ENCODE measurements at regions not wholly inside any gene's neighbourhood (a gene's known extent, or its start where the extent isn't known, plus 50 kb on each side); places are given as distances from the start of the nearest gene placed in this dataset.

DNA sequence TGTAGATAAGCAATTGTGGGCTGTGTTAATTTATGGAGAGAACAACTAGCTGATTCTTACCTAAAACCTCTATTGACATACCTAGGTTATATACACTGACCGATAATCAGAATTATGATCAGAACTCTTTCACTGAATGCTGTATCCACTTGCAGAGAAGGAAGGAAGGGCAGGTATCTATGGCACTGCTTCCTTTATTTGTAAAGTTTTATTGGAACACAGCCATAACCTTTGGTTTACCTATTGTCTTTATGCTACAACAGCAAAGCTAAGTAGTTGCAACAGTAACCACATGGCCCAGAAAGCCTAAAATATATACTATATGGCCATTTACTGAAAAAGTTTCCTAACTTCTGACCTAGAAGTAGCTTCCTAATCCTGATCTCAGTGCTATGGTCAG, 358.9 kb upstream of the ARID1B start:
- Histone ChIP-seq H3K4me3 (ENCODE audit: low read depth, low read length) (no peak overlapping the region), H3K4me1 (peaks cover 6% of the 10 kb centered on the region), H3K9me3 (peaks cover 3% of the 10 kb centered on the region; the same call in 1 of the 2 replicates), H3K36me3 (no peaks in the 10 kb centered on the region; the same call in 1 of the 2 replicates), H3K27me3 (no peaks in the 10 kb centered on the region)
- TF ChIP-seq, protein P1, sequence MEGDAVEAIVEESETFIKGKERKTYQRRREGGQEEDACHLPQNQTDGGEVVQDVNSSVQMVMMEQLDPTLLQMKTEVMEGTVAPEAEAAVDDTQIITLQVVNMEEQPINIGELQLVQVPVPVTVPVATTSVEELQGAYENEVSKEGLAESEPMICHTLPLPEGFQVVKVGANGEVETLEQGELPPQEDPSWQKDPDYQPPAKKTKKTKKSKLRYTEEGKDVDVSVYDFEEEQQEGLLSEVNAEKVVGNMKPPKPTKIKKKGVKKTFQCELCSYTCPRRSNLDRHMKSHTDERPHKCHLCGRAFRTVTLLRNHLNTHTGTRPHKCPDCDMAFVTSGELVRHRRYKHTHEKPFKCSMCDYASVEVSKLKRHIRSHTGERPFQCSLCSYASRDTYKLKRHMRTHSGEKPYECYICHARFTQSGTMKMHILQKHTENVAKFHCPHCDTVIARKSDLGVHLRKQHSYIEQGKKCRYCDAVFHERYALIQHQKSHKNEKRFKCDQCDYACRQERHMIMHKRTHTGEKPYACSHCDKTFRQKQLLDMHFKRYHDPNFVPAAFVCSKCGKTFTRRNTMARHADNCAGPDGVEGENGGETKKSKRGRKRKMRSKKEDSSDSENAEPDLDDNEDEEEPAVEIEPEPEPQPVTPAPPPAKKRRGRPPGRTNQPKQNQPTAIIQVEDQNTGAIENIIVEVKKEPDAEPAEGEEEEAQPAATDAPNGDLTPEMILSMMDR (IDR thresholded peaks at IDR 0.05; ENCODE audit: low read depth, low read length): no peak
- no peak for DNase-seq

DNA sequence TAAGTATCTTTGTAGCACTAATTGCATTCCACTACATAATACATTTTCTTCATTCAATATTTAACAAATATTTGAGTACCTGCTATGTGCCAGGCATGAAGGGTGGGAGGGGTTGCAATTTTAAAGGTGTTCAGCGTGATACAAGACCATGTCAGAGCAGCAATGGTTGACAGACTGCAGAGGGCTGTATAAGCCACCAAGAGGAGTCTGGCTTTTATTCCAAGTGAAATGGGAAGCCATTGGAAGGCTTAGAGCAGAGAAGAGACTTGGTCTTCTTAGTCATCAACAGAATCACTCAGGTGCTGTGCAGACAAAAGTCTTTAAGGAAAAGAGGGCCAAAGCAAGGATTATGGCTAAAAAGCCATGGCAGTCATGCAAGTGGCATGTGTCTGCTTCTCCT, 360.8 kb upstream of the ARID1B start:
- Histone ChIP-seq H3K27me3 (no peaks in the 10 kb centered on the region), H3K36me3 (no peaks in the 10 kb centered on the region; the same call in 1 of the 2 replicates)

DNA sequence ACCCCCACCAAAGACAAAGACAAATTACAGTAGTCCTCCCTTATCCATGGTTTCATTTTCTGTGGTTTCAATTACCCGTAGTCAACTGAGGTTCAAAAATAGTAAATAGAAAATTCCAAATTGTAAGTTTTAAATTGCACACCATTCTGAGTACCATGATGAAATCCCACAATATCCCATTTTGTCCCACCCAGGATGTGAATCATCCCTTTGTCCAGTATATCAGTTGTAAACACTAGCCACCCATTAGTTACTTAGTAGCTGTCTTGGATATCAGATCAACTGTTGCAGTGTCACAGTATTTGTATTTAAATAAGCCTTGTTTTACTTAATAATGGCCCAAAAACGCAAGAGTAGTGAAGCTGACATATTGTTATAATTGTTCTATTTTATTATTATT, 364.0 kb upstream of the ARID1B start:
- TF ChIP-seq, protein P1 (IDR thresholded peaks at IDR 0.05; ENCODE audit: low read depth, low read length): no peak
- 0 out of 2 replicates have a peak, but pooled peaks cover 4% of the 10 kb centered on the region for H3K4me1 ChIP-seq
- no peaks in the 10 kb centered on the region for H3K27me3 ChIP-seq
- no peak for DNase-seq
- no peaks in the 10 kb centered on the region for H3K9me3 ChIP-seq
- H3K4me3 ChIP-seq (ENCODE audit: low read depth, low read length): no peak overlapping the region
- H3K36me3 ChIP-seq: no peaks in the 10 kb centered on the region; the same call in 1 of the 2 replicates

More for the DNA sequence above, 360.8 kb upstream of the ARID1B start:
- Histone ChIP-seq H3K4me3 (ENCODE audit: low read depth, low read length) (no peak overlapping the region), H3K4me1 (peaks cover 3% of the 10 kb centered on the region; the same call in 1 of the 2 replicates), H3K9me3 (no peaks in the 10 kb centered on the region)
- TF ChIP-seq, protein P1 (IDR thresholded peaks at IDR 0.05; ENCODE audit: low read depth, low read length): no peak
- no peak for DNase-seq

DNA sequence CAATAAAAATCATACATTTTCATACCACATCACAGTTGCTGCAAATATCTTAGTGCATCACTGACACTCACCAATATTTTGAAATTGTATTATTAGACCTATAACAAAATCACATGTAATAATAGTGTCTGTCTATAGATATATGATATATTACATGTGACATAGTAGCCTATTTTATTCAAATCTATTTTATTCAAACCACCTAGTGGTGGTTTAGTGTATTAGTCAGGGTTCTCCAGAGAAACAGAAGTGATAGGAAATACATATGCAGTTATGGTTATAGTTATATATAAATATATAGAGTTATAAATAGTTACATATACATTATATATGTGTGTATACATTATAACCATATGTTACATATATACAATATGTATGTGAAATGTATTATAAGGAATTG, 366.5 kb upstream of the ARID1B start:
- no peak for DNase-seq
- H3K27me3 ChIP-seq: no peaks in the 10 kb centered on the region
- no peak overlapping the region for H3K4me3 ChIP-seq (ENCODE audit: low read depth, low read length)
- no peaks in the 10 kb centered on the region for H3K36me3 ChIP-seq
- H3K9me3 ChIP-seq: no peaks in the 10 kb centered on the region
- H3K4me1 ChIP-seq: 0 out of 2 replicates have a peak, but pooled peaks cover 4% of the 10 kb centered on the region
- TF ChIP-seq, protein P1 (IDR thresholded peaks at IDR 0.05; ENCODE audit: low read depth, low read length): peak; percentile 10; the same call in 1 of the 2 replicates

DNA sequence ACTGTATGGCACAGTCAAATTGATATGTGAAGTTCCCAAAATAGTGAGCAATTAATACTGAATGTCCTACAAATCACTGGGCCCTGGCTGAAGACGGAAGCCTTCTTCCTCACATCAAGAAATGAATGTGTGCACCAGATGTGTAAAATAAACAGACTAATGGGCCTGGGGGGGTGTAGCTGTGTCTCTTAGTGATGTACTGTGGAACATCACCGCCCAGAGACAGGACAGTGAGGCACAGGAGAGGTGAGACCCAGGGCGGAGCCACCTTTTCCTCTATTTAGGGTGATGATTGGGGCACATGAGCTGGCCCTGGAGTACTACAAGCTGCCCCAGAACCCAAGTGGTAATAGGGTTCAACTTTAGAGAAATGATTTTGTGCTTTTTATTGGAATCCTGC, 368.5 kb upstream of the ARID1B start:
- DNase-seq: no peak
- no peaks in the 10 kb centered on the region for H3K27me3 ChIP-seq
- H3K9me3 ChIP-seq: no peaks in the 10 kb centered on the region
- no peak overlapping the region for H3K4me3 ChIP-seq (ENCODE audit: low read depth, low read length)
- TF ChIP-seq, protein P1 (IDR thresholded peaks at IDR 0.05; ENCODE audit: low read depth, low read length): no peak
- no peaks in the 10 kb centered on the region for H3K36me3 ChIP-seq
- H3K4me1 ChIP-seq: 0 out of 2 replicates have a peak, but pooled peaks cover 4% of the 10 kb centered on the region

DNA sequence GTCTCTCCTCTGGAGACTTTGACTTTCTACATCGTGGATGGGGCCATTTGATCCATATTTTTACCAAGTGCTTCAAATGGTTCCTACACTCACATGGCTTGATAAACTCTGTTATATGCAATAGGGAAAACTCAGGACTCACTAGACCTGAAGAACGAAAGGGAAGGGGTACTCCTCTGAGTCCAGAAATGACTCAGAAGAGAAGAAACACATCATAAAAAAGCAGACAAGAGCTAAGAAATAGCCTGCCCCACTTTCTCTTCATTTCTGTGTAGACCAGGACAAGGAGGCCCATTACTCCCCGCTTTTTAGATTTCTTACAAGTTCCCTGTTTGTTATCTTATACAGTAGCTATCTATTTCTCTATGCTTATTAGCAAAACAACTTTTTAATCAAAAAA, 369.8 kb upstream of the ARID1B start:
- TF ChIP-seq, protein P1 (IDR thresholded peaks at IDR 0.05; ENCODE audit: low read depth, low read length): no peak
- DNase-seq: no peak

More for the DNA sequence above, 369.8 kb upstream of the ARID1B start:
- Histone ChIP-seq H3K27me3 (no peaks in the 10 kb centered on the region), H3K4me3 (ENCODE audit: low read depth, low read length) (no peak overlapping the region), H3K36me3 (no peaks in the 10 kb centered on the region), H3K4me1 (0 out of 2 replicates have a peak, but pooled peaks cover 4% of the 10 kb centered on the region), H3K9me3 (no peaks in the 10 kb centered on the region)

All from BE2C (cell line).